ENCODE measurements at regions not wholly inside any gene's neighbourhood (a gene's known extent, or its start where the extent isn't known, plus 50 kb on each side); places are given as distances from the start of the nearest gene placed in this dataset.

DNA sequence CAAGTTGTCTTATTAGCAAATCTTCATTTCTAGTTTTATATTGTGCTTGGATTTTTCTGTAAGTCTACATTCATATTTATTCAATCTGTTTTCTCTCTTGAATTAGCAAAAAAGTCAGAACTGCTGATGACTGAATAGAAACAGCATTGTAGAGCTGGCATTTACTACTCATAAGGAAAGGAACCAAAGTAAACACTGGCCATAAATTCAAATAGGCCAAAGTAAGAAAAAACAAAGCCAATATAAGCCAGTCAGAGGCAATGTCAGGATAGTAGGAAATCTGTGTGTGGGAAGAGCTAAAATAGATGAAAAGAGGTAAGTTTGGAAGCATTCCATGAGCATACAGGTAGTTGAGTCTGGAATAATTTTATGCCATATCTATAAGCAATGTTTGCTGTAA lies 307.2 kb upstream of the SLITRK3 start:
- TF ChIP-seq, protein P1, sequence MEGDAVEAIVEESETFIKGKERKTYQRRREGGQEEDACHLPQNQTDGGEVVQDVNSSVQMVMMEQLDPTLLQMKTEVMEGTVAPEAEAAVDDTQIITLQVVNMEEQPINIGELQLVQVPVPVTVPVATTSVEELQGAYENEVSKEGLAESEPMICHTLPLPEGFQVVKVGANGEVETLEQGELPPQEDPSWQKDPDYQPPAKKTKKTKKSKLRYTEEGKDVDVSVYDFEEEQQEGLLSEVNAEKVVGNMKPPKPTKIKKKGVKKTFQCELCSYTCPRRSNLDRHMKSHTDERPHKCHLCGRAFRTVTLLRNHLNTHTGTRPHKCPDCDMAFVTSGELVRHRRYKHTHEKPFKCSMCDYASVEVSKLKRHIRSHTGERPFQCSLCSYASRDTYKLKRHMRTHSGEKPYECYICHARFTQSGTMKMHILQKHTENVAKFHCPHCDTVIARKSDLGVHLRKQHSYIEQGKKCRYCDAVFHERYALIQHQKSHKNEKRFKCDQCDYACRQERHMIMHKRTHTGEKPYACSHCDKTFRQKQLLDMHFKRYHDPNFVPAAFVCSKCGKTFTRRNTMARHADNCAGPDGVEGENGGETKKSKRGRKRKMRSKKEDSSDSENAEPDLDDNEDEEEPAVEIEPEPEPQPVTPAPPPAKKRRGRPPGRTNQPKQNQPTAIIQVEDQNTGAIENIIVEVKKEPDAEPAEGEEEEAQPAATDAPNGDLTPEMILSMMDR (IDR thresholded peaks at IDR 0.05; ENCODE audit: low read depth, low read length): no peak
- no peak for TF ChIP-seq EZH2phosphoT487 (IDR thresholded peaks at IDR 0.05; ENCODE audit: low read depth)

All from OCI-LY3 (cell line).